SIG-M5 treated with dmso at 0.1 percent for 504 hours (cell line): ENCODE measurements at regions not wholly inside any gene's neighbourhood (a gene's known extent, or its start where the extent isn't known, plus 50 kb on each side); places are given as distances from the start of the nearest gene placed in this dataset.
"Not testable (repeated sequence)": the region's sequence is repeated elsewhere in the genome, so short reads cannot be mapped to it uniquely, and the experiment has no call there.

Experiments used
- DNase-seq: peaks from one replicate; lab custom pipeline; 2025; ENCODE audit not compliant: unreplicated experiment; lab: John Stamatoyannopoulos, UW

DNA sequence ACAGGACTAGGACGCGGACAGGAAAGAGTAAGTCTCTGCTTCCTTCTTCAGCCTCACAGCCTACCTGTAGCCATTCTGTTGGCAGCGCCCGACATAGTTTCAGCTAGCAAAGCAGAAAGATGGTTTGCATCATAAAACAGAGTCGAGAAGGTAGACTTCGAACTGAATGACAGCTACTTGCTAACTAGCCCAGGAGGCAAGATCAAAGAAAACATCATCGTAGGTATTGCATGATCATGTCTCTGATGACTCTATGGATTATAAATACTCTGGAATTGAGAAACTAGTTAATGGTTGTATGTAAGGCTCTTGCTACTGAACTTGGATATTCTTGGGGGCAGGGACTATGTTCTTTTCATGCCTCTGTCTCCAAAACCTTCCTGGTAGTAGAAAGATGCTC lies 333.1 kb upstream of the KLF3 start:
- DNase-seq = no peak

DNA sequence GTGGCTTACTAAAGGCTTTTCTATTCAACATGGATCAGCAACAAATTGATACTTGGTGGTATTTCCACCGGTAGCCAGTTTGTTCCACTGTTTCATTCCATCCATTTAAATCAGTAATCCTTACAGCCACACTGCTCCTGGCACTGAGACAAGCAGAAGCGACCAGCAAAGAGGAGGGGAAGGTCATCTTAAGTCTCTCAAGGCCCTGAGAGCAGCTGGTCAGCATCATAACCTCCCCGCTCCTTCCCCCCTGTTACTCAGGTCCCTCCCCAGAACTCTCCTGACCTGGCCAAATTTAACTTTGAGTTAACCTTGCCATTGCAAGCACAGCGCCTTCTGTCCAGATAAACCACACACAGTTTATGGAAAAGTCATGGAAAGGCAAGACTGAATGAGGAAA lies 331.3 kb upstream of the KLF3 start:
- DNase-seq = no peak

DNA sequence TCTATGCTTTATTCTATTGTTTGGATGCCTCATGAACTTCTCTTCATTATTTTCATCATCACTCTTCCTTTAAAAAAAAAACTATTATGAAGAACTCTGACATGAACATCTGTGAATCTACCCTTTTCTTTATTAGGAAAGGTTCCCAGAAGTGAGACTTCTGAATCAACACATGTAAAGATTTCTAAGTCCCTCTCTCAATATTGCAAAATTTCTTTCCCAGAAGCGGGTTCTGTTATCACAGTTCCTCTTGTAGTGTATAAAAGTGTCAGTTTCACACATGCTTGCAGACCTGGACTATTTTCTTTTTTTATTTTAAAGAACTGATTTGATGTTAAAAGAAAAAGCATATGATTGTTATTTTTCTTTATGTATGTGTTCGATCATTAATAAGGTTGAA lies 330.8 kb upstream of the KLF3 start:
- peak; percentile 44 for DNase-seq

DNA sequence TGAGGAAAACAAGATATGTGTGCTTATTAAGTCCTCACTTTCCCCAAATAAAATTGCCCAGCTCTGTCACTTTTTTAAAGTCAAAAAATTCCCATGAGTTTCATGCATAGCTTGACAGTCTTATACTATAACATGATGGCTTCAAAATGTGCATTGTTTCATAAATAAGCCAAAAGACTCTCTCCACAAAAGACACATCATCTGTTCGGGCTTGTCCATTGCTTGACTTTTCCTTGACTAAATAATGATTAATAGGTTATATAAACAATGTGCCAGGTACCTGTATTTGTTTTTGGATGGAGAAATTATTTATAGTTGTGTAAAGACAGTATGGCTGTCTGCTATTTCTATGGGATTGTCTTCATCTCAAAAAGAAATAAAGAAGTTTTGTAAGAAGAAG lies 329.2 kb upstream of the KLF3 start:
- no peak for DNase-seq

DNA sequence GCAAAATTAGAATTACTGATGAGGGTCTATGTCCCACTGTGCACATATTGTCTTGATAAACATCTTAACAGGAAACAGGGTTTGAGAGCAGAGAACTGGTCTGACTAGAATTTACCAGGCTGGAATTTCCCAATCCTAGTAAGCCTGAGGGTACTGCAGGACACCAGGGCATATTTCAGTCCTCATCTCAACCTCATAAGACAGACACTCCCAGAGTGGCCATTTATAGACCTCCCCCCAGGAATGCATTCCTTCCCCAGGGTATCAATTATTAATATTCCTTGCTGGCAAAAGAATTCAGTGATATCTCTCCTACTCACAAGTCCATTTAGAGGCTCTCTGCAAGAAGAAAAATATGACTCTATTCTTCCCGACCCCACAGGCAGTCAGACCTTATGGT lies 325.1 kb upstream of the KLF3 start:
- not testable (repeated sequence) for DNase-seq

DNA sequence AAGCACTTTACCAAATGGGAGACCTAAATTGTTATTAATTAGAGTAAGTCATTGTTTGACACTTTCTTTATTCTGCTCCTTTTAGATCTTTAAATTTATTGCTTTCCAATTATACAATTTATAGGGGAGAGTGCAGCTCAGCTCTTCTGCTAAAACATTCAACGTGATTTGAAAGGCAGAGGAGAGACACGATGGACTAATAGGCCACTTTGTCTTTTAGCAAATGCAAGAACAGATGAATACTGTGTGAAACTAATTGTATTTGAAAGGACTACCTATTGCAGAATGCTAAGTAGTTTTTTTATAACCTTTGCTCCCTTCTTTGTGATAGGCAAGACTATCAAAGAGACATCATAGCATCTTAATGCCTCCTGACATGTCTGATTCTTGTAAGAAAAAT lies 320.4 kb upstream of the KLF3 start:
- no peak for DNase-seq

DNA sequence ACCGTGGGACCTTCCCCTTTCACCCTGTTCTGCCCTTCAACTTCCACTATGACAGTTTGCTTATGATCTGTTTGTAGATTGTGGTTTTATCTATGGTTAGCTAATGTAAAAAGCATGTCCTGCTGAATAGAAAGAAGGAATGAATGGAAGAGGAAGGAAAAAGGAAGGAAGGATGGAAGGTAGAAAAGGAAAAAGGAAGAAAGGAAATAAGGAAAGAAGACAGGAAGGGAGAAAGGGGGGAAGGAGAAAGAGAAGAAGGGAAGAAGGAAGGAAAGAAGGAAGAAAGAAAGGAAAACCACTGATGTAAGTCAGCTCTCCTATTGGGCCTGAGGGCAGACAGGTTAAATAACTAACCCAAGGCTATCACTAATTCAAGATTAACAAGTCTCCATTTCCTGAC lies 319.1 kb upstream of the KLF3 start:
- no peak for DNase-seq

DNA sequence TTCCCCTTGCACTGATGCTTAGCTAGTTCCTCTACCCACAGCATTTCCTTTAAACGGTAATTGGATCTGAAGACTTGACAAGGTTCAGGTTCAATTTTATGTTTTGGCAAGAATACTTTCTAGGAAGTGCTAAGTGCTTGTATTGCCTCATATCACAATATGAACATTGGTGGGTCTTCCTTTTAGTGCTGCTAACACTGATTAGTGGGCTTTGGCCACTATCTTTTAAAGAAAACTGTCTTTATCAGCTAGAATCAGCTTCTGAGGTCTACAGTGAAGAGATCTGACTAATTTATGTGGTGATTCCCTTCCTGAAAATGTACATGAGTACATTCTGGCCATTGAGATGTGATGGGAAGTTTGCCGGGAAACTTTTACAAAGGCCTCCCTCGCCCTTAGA lies 316.7 kb upstream of the KLF3 start:
- DNase-seq = no peak

DNA sequence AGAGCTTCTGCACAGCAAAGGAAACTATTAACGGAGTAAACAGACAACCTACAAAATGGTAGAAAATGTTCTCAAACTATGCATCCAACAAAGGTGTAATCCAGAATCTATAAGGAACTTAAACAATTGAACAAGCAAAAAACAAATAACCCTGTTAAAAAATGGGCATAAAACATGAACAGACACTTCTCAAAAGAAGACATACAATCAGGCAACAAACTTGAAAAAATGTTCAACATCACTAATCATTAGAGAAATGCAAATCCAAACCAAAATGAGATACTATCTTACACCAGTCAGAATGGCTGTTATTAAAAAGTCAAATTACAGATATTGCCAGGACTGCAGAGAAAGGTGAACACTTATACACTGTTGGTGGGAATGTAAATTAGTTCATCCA lies 309.6 kb upstream of the KLF3 start:
- DNase-seq = no peak

DNA sequence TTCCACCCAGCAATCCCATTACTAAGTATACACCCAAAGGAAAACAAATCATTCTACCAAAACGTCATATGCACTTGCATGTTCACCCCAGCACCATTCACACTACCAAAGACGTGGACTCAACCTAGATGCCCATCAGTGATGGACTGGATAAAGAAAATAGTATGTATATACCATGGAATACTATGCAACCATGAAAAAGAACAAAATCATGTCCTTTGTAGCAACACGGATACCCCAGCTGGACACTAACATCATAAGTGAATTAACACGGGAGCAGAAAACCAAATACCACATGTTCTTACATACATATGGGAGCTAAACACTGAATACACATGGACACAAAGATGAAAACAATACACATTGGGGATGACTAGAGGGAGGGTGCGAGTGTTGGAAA lies 309.1 kb upstream of the KLF3 start:
- DNase-seq = no peak

DNA sequence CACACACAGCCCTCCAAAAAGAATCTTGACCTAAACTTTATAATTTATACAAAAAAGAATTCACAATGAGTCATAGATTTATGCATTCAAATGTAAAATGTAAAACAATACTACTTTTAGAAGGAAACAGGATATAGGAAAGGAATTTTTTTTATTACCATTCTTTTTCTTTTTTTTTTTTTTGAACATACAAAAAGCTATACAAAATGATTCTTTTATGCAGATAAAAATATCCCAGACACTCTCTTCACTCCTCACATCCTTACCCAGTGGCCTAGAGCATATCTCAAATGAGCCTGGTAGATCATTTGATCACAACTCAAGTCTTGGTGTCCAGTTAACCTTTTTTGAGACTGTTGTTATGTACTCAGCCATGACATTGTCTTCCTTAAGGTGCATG lies 307.3 kb upstream of the KLF3 start:
- no peak for DNase-seq

DNA sequence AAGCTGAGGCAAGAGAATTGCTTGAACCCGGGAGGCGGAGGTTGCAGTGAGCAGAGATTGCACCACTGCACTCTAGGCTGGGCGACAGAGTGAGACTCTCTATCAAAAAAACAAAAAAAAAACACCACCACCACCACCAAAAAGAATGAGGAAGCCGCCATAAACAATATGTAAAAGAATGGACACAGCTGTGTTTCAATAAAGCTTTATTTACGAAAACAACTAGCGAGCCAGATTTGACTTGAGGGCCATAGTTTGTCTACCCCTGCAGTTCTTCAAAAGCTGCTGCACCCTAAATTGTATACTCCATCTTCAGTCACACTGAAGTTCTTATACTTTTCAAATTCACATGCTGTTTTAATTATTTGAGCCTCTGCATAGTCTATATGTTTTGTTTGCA lies 306.5 kb upstream of the KLF3 start:
- no peak for DNase-seq

DNA sequence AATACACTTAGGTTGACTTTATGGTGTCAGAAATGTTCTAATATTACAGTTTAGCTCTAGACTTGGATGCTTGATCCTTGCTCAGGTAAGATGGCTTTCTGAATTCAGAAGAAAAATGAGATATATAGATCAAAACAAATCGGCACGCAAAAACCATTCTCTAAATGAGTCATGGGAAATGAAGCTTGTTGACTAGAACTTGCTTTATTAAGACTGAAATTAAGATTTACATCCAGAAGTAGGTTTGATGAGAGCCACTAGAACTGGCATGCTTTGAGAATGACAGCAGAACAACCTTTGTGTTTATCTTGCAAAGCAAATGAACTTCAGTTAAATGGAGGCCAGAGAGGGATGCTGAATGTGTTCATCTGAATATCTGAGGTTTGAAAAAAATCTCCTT lies 304.9 kb upstream of the KLF3 start:
- no peak for DNase-seq

DNA sequence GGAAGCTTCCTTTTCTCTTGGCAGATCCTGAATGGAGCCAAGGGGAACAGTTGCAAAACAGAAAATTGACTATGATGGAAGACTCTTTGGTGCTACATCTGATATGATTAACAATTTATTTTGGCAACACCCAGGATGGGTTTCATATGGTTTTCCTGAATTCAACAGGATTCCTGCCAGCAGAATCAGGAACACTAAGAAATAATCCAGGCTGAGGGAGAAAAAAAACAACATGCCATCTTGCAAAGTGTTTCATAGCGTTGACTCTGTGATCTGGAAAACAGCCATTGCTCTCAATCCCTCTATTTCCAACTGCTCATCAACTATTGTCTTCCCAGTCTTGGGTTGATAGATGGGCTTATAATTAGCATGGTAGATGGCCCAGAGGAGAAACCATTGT lies 303.8 kb upstream of the KLF3 start:
- DNase-seq = no peak

DNA sequence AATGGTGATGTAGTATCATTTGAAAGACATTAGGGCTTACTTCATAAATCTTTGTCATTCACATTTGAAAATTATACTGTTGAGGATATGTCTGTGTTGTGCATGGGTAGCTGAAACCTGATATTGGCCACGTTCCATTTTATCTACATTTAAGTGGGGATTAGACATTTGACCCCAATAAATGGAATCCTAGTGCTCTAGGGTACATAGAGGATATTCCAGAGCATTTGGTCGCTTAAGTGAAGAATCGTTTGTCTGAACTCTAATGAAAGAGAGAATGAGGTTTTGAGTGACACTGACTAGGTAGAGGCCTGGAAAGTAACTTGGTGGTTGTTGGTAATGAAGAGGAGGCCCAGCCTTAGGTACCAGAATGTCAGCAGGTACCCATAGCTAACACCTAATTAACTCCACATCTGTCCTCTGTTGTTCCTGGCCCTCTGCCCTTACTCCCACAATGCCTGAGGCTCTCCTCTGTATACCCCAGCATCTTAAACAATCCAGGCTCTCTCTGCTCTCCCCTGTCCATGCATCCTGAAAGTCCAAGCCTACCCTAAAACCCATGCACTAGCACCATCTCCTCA lies 299.5 kb upstream of the KLF3 start:
- no peak for DNase-seq

DNA sequence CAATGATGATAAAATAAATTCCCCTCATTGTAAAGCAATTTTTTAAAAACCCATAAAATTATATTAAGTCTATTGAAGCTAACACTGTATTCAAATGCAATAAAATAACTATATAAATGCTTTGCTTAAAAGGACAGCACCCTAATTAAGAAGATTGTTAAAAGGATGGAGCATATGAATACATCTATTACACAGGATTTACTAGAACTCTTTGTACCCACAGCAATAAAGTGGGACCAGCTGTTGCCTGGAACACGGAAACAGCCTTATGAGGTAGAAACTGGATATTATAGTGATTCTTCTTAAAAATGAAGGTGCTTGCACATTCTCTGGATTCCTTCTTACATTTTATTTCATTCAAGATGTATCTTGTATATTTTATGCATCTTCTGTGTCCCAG lies 298.7 kb upstream of the KLF3 start:
- no peak for DNase-seq

DNA sequence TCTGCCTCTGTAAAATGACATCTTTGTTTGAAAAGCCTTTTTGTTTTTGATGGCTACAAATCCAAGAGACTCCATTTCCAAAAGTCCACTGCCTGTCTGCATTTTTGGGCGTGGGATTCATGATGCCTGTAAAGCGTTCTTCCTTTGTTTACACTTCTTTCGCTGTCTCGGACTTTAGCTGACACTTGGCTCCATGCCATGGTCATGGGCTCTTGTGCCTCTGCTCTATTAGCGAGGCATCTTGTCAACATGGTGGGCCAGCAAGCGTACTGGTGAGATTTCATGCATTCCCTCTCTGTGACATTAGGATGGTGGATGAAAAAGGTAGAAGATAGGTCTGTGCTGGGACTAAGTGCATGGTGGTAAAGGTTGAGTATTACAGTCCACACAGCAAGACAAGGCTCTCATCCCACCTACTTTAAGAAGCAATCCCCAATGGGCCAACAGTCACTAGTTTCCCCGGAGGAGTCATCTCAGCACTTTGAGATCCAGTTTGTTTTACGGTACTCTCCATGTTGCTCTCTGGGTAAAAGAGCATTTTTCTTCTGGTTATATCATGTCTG lies 298.2 kb upstream of the KLF3 start:
- no peak for DNase-seq

DNA sequence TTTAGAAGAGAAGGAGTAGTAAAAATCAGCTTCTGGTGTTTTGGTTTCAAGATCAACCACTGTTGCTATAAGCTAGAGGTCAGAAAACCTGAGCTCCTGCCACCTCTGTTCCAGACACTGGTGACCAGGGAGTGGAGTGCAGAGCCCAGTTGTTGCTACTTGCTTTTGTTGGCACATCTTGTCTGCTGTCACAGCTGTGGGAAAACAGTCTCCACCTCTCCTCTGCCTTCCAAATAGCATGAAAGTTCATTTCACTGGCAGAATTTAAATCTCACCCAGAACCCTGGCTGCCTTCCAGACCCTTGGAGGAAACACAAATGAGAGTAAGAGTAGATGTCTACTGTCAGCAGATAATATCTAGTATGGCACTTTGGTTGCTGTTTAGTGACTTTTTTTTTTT lies 297.5 kb upstream of the KLF3 start:
- no peak for DNase-seq

DNA sequence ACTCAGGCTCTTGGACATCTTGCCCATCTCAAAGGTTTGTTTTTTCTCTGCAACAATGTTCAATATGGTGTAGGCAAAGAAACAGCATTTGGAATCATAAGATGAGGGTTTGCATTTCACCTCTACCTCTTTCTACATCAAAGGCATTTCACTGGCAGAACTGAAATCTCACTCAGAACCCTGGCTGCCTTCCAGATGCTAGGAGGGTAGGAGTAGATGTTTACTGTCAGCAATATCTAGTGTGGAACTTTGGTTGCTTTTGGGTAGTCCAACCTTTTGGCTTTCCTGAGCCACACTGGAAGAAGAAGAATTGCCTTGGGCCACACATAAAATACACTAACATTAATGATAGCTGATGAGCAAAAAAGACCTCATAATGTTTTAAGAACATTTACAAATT lies 297.0 kb upstream of the KLF3 start:
- DNase-seq = no peak

DNA sequence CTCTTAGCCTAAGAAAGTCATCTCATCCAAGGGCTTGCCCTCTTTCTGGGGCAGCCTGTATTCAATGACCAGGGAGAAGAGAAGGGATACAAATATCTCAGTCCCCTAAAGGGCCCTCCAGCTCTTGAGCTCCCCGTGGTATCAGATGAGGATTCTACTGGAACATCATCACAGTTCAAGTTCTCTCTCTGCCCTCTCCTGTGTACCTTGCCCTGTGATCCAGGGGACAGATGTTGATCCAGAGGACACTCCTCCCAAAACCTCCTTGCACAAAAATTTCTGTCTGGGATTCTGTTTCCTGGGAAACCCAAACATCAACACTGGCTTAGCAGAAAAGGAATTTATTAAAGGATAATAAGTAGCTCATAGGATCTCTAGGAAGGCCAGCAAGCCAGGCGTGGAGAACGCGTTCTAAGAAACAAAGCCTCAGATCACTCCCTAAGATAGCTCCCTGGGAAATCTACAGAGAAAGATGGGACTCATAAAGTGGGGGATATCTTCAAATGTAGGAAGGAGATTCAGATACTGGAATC lies 296.3 kb upstream of the KLF3 start:
- DNase-seq = no peak

DNA sequence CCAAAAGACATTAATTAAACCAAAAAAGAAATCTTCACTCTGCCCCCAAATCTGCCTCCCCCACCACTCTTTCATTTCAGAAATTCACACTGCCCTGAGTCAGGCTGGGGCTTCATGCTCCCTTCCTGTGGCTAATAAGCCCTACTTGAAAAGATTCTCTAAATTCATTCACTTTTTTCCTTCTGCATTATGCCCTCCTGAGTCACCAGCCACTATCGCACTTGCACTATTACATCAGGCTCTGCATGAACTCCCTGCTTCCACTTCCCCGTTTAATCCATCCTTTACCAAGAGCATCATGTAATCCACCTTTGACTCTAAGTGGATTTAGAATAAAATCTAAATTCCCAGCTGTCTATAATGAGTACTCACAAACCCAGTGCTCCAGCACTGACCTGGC lies 295.4 kb upstream of the KLF3 start:
- peak; percentile 30 for DNase-seq

DNA sequence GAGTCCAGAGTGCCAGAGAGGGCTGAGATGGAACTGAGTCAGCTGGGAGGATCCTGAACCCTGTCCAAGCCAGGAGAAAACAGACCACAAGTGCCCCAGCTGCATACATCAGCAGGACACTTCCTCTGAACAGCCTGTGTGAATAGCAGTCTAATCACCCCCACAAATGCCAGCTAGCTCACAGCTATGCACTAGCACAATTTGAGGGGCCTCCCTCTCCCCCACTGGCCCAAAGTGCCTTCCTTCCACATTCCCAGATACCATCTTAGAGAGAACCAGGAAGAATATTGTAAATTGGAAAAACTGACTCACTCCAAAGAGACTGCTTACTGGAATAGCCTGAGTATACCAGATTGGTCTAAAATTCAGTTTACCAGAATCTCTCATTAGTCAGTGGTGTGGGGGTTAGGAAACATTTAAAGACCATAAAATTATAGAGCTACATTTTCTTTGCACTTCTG lies 292.6 kb upstream of the KLF3 start:
- DNase-seq = no peak

DNA sequence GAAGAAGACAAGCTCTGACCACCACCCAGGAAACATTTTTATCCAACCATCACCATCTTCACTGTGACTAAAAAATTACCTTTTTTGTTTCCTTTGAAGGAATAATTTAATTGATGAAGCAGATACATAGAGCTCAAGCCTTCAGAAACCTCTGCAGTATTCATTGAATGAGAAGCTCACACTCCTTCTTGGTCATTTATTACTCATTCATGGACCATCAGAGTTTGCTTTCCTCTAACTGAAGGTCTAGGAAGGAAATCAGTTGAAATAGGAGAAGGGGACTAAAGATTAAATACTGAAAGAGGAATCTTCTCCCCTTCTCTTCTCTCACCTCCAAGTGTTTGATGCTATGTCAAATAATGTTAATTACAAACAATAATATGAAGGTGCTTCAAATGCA lies 290.6 kb upstream of the KLF3 start:
- DNase-seq = no peak
